ENCODE measurements at regions not wholly inside any gene's neighbourhood (a gene's known extent, or its start where the extent isn't known, plus 50 kb on each side); places are given as distances from the start of the nearest gene placed in this dataset.
"Not testable (repeated sequence)": the region's sequence is repeated elsewhere in the genome, so short reads cannot be mapped to it uniquely, and the experiment has no call there.

DNA sequence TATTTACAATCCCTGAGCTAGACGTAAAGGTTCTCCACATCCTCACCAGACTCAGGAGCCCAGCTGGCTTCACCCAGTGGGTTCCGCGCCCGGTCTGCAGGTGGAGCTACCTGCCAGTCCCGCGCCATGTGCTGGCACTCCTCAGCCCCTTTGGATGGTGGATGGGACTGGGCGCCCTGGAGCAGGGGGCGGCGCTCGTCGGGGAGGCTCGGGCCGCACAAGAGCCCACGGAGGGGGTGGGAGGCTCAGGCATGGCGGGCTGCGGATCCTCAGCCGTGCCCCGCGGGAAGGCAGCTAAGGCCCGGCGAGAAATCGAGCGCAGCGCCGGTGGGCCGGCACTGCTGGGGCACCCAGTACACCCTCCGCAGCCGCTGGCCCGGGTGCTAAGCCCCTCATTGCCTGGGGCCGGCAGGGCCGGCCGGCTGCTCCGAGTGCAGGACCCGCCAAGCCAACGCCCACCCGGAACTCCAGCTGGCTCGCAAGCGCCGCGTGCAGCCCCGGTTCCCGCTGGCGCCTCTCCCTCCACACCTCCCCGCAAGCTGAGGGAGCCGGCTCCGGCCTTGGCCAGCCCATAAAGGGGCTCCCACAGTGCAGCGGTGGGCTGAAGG, 448.3 kb downstream of the COL11A1 start:
- DNase-seq: not testable (repeated sequence)

DNA sequence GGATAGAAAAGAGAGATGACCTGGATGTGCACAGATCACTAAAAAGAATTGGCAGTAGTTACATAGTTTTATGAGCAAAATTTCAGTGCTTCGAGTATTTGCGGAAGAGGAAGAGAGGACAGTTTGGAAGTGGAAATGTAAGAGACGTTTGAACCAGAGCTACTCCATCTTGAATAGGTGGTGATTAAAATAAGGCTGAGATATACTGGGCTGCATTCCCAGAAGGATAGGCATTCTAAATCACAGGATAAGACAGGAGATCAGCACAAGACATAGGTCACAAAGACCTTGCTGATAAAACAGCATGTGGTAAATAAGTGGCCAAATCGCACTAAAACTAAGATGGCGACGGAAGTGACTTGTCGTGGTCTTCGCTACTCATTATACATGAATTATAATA, 453.3 kb downstream of the COL11A1 start:
- no peak for DNase-seq

DNA sequence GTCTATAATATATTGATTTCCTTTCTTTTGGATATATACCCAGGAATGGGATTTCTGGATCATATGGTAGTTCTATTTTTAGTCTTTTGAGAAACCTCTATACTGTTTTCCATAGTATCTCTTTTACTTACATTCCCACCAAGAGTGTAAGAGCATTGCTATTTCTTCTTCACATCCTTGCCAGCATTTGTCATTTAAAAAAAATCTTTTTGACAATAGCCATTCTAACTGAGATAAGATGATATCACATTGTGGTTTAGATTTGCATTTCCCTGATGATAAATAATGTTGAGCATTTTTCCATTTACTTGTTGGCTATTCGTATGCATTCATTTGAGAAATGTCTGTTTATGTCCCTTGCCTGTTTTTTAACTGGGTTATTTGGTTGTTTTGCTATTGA, 467.4 kb downstream of the COL11A1 start:
- DNase-seq: no peak

DNA sequence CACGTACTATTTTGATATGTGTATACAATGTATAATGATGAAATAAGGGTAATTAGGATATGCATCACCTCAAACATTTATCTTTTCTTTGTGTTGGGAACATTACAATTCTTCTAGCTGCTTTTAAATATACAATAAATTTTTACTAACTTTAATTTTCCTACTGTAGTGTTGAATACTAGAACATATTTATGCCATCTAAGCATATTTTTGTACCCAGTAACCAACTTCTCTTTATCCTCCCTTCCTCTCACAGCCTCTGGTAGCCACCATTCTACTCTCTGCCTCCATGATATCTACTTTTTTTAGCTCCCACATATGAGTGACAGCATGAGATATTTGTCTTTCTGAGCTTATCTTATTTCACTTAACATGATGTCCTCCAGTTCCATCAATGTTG, 468.0 kb downstream of the COL11A1 start:
- no peak for DNase-seq

DNA sequence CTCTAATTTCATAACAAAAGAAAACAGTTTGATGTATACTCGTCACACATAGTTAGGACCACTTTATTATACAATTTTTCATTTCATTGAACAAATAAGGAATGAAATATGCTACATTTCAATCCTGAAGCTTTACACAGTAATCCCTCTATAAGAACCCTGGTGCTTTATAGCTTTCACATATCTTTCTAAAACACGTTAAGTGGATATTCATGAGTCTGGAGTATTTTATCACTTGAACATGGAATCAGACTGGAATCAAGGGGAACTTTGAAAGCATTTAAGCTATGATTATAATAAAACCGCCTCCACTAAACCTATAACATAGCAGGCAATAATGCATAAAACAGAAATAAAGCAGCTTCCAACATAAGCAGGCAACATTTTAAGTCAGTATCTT, 476.6 kb downstream of the COL11A1 start:
- no peak for DNase-seq

DNA sequence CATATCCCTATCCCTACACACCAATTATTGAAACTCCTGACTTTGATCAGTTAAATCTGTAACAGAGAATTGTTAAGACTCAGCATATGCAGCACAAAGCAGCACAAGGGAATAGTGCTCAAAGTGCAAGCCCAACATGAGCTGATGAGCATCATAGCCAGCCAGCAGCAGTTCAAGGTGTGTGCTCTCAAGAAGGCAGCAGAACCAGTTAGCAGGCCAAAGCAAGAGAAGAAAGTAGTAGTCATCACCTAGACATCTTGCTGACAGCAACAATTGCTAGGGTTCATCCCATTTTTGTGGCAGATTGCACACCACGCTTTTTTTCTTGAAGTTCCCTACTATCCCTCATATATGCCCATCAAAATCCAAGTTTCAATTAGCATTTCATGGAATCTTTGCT, 478.3 kb downstream of the COL11A1 start:
- no peak for DNase-seq

DNA sequence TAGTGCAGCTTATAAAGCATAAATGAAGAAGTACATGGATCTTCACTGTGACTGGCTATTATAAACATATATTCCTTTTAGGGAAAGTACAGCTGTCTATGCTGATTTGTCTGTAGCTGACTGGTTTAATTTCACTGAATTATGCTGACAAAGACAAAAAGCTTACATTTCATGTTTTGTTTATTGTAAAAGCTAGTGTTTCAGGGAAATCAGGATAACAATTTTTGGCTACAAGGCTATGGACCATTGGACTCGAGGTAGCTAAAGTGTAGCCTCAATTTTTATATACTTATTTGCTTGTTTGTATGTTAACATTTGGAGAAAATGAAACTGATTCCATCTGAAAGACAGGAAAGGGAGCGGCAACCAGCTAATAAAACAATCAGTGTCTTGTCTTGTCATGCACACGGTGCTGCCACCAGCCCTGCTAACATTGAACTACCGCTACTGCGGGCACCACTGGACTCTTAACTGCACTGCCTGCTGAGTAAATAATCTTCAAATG, 480.2 kb downstream of the COL11A1 start:
- DNase-seq: peak; percentile 61

DNA sequence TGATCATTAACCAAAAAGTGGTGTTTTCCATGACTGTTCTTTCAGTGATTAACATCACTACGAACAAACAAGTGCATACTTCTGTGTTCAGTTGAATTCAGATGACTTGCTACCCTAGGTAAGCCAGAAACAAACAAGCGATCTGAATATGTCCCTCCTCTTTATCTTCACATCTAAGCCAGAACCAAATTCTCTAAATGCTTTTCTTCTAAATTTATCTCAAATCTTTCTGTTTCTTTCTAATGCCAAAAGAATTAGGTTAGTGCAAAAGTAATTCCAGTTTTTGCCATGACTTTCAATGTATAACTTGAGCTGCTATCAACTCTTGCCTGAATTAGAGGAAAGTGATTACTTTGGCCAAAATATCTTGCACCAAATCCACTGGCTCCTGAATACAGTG, 481.2 kb downstream of the COL11A1 start:
- DNase-seq: no peak

DNA sequence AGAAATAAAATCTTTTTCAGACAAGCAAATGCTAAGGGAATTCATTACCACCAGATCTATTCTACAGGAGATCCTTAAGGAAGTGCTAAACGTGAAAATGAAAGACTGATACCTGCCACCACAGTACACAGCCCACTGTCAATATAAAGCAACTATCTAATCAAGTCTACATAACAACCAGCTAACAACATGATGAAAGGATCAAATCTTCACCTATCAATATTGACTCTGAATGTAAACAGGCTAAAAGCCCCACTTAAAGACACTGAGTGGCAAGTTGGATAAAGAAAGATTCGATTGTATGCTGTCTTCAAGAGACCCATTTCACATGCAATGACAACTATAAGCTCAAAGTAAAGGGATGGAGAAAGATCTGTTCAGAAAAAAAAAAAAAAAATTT, 492.4 kb downstream of the COL11A1 start:
- DNase-seq: no peak

DNA sequence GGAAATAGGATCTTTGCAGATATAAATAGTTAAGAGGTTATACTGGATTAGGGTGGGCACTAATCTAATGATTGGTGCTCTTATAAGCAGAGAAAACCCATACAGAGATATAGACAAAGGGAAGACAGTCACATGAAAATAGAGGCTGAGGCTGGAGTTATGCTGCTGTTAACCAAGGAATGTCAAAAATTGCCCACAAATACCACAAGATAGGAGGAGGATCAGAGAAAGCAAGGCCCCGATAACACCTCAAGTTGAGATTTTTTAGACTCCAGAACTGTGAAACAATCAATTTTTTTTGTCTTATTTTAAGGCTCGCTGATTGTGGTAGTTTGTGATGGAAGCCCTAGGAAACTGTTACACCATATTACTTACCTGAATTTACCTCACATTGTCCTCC, 513.2 kb downstream of the COL11A1 start:
- DNase-seq: no peak

DNA sequence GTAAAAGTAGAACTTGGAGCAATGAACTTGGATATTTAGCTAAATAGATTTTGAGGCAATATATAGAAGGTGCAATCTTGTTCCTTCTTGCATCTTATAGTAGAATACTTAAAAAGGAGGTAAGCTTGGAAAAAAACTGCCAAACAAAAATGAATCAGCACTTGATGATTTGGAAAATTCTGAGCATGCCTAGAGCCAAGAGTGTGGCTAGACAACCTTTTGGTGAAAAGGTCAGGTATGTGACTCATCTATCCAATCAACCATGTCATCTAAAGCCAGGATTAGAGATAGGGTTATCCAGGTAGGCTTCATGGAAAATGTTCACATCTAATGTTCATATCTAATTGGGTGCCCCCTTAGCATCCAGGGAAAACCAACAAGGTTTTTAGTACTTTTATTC, 515.0 kb downstream of the COL11A1 start:
- no peak for DNase-seq

DNA sequence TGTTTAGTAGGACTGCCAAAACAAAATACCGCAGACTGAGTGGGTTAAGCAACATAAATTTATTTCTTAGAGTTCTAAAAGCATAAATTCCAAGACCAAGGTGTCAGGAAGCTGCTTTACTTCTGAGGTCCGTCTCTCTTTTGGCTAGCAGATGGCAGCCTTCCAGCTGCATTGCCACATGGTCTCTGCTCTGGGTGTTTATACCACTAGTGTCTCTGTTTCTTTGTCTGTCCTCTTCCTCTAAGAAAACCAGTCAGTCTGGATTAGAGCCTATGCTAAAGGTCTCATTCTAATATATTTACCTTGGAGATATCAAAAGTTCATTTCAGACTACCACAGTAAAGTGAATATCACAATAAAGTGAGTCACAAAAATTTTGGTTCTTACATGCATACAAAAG, 519.8 kb downstream of the COL11A1 start:
- no peak for DNase-seq

DNA sequence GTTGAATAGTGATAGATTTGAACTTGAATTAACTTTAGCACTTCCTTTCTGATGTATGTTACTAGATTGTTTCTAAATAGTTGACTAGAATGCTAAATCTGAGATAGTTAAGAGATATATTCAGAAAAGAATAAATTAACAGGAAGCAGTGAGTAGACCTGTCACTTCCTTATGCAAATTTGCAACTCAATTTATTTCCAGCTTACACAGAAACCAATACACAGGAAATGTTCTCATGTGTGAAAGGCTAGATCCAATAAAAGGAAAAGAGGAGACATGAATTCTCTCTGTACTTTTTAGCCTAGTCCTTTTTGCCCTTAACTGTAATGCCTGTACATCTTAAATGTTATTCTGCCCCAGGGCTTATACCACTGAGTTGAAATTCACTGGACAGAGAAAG, 522.3 kb downstream of the COL11A1 start:
- DNase-seq: no peak

DNA sequence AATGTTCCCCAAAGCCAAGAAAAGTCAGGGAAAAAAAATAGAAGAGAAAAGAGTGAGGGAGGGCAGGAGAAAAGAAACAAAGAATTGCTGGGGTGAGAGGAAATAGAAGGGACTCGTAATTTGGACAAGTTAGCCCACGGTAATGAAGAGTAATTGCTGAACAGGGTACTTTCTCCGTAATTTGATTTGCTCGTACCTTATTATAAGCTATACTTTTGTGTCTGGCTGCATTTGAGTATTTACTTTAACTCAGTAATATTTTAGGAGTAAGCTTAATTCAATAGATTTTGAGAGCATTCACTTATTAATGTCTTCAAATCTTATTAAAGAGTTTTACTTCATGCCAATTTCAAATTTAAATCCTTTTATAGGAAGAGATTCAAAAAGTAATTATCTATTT, 527.5 kb downstream of the COL11A1 start:
- DNase-seq: no peak

DNA sequence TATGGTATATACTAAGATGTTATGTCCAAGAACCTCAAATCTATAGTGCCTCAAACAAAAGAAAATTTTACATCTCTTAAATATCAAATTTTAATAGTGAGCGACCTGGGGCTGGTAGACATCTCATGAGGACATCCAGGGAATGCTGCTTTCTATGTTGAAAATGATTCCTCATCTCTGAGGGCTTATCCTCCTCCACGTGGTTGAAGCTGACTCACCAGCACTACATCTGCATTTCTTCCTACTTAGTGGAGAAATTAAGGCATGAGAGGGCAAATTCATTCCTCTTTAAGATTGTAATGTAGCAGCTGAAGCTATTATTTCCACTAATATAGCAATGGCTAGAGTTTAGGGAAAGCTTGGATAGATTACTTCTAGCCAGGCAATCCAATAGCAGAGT, 529.5 kb downstream of the COL11A1 start:
- no peak for DNase-seq

DNA sequence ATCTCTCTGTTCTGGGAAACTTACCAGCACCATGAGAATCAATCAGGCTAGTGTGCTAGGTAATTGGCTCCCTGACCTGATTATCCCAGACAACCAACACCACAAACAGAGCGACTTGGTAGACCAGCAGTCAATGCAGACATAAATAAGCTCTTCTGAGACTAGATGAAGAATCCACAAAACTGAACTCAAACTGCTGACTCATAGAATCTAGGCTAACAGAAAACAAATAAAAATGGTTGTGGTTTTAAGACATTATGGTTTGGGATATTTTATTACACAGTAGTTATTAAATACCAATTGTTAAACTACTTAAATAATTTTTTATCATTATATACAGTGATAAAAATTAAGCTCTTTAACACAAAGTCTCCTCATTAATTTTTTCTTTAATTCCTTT, 535.7 kb downstream of the COL11A1 start:
- no peak for DNase-seq

DNA sequence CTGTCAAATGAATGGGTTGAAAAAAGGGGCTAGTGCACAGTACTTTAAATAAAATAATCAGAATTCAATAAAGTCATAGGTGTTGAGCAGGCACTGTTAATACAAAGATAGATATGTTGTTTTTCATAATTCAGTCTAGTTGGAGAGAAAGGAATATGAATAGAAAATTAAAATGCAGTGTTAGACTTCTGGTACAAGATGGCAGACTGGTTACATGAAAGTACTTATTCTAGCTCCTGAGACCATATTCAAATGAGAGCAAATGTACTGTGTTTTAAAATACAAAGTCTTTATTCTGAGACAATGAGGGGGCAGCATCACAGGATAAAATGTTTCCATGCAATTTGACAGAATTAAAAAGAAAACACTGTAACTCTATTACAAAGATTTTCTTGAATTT, 542.1 kb downstream of the COL11A1 start:
- no peak for DNase-seq

DNA sequence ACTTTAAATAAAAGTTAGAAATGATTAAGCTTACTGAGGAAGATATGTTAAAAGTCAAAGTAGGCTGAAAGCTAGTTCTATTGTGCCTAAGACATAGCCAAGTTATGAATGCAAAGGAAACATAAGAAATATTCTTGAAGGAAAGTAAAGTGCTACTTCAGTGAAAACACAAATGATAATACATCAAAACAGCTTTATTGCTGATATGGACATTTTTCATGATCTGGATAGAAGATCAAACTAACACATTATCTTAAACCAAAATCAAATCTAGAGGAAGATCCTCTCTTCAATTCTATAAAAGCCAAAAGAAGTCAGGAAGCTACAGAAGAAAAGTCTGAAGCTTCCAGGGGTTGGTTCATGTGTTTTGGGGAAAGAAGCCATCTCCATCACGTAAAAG, 545.9 kb downstream of the COL11A1 start:
- DNase-seq: no peak

DNA sequence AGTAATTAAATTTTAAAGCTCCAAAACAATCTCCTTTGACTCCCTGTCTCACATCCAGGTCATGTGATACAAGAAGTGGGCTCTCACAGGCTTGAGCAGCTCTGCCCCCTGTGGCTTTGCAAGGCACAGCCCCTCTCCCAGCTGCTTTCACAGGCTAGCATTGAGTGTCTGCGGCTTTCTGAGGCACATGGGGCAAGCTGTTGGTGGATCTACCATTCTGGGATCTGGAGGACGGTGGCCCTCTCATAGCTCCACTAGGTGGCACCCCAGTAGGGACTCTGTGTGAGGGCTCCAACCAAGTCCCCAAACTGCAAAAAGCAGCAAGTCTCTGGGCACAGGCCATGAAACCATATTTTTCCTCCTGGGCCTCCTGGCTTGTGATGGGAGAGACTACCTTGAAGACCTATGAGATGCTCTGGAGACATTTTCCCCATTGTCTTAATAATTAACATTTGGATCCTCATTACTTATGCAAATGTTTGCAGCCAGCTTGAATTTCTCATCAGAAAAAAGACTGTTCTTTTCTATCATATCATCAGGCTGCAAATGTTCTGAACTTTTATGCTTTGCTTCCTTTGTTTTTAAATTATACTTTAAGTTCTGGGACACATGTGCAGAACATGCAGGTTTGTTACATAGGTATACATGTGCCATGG, 554.1 kb upstream of the OLFM3 start:
- DNase-seq: peak; percentile 12

DNA sequence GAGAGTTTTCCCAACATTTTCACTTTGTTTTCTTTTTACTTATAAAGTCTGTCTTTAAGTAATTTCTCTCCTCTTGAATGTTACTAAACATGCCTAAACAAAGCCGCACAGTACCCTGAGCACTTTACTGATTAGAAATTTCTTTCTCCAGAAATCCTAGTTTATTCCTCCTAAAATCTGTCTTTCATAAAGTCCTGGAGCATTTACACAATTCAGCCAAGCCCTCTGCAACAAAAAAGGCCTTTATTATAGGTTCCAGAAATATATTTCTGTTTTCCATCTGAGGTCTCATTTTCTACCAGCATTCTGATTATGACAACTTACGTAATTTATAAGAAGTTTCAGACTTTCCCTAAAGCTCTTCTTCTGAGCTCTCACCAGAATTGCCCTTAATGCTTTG, 549.5 kb upstream of the OLFM3 start:
- no peak for DNase-seq

DNA sequence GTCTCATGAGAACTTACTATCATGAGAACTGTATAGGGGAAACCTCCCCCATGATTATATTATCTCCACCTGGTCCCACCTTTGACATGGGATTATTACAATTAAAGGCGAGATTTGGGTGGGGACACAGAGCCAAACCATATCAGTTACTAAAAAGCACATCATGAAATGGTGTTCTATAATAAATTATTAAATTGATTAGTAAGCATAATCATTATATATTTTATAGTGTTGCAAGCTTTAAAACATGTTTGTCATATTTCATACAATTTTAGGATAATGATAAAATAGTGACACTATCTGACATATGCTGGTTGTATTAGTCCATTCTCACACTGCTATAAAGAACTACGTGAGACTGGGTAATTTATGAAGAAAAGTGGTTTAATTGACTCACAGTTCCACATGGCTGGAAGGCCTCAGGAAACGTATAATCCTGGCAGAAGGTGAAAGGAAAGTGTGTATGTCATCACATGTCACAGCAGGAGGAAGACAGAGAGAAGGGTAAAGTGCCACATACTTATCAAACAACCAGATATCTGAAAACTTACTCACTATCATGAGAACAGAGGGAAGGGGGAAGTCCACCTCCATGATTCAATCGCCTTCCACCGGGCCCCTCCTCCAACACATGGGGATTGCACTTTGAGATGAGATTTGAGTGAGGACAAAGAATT, 539.2 kb upstream of the OLFM3 start:
- no peak for DNase-seq

DNA sequence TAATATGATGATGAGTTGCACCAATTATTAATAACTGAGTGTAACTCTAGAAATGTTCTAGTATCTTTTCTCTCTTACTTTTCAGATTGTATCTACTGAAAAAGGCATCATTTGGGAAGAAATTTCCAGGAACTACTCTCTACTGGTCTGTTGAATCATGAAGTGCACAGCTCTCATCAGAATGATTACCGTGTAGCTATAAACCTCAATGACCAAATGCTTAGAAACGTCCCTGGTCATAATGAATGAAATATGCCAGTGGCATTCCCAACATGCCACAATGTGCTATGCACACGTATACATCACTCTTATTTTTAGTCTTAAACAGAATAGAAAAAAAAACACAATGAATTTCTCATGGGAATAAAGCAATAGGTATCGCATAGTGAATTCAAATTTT, 534.3 kb upstream of the OLFM3 start:
- DNase-seq: no peak

DNA sequence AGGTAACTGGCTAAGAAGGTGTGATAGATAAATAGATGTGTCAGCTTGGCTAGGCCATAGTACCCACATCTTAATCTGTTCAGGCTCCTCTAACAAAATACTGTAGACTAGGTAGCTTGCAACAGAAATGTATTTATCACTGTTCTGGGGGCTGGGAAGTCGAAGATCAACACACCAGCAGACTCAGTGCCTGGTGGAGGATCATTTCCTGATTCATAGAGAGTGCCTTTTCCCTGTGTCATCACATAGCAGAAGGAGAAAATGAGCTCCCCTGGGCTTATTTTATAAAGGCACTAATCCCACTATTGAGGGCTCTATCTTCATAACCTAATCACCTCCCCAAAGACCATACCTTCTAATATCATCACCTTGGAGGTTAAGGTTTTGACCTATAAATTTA, 532.7 kb upstream of the OLFM3 start:
- DNase-seq: no peak

DNA sequence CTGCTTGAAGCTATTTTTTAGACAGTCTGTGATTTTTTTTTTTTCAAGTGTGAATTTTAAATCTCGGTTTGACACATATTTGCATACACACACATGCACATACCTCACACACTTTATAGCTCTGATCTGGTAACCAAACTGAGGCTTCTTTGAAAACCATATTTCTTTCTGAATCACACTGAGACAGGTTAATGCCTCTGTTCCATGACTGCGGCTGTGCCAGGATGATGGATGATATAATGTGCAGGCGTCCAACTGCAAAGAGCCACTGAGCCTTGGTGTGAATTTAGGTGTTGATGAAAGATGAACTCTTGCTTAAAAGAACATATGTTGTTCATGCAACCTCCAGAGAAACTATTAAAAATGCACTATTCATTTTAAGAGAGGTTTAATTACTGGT, 504.0 kb upstream of the OLFM3 start:
- no peak for DNase-seq

DNA sequence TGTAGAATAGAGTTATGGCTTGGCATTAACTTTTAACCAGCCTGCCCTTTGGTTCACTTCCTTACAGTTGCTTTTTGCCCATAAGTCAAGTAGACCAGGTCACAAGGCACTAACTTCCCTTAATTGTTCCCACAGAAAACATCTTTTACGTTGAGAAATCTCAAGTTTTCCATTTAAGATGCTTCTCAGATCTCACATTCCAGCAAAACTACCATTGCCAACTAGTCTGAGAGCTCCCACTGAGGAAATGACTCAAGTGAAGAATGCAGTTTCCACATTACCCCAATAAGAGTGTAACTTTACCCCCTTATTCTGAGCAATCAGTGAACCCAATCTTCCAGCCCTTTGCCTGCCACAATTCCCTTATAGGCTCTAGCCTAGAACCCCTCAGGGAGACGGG, 502.2 kb upstream of the OLFM3 start:
- DNase-seq: no peak
